NCI-H524 treated with DMSO at 0.1 percent for 48 hours (cell line): ENCODE measurements at regions not wholly inside any gene's neighbourhood (a gene's known extent, or its start where the extent isn't known, plus 50 kb on each side); places are given as distances from the start of the nearest gene placed in this dataset.
A peak's percentile ranks its signal among the peaks of the same experiment; 100 is the strongest.

Source experiments
- DNase-seq: peaks from one replicate; lab custom pipeline; 2025; lab: John Stamatoyannopoulos, UW

GRCh38 chr18:51582551-51582950 lies 385.1 kb upstream of the MEX3C start:
- DNase-seq, result no peak

- no peak for DNase-seq
These were observed 391.1 kb upstream of the MEX3C start for GRCh38 chr18:51588616-51589015.

GRCh38 chr18:51593931-51594330 lies 396.4 kb upstream of the MEX3C start:
- no peak for DNase-seq

DNA sequence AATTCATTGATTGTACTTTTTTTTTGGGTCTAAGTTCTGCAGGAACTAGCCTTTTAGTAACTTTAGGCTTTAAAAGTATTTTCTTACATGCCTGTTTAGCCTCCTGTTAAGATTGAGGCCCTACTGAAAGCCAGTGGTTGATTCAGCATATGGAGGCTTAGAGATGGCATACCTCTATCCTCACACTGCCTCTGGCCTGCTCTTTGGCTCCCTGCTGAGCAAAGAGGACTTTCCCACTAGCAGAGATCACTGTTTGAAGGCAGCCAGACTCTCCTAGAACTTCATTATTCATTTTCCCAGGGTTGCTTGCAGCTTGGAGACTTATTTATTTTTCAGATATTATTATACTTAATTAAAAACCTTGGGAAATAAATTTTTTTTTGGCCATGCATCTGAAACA lies 405.6 kb upstream of the MEX3C start:
- DNase-seq, result no peak

- peak; percentile 74 for DNase-seq
These were observed 406.1 kb upstream of the MEX3C start for GRCh38 chr18:51603551-51603950.

DNA sequence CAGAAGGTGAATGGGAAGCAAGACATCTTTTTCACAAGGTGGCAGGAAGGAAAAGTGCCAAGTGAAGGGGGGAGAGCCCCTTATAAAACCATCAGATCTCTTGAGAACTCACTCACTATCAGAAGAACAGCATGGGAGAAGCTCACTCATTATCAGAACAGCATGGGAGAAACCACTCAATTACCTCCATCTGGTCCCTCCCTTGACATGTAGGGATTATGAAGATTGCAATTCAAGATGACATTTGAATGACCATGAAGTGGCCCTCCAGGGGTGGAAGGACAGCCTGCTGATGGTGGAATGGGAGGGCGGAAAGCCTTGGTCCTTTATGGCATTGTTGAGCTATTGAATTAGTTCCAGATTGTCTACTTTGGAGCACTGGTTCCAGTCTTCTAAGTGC lies 413.0 kb upstream of the MEX3C start:
- DNase-seq, result peak; percentile 96

GRCh38 chr18:51611326-51611725 lies 413.8 kb upstream of the MEX3C start:
- DNase-seq, result no peak

GRCh38 chr18:51614033-51614432 lies 416.6 kb upstream of the MEX3C start:
- no peak for DNase-seq

GRCh38 chr18:51614967-51615571 lies 417.6 kb upstream of the MEX3C start:
- no peak for DNase-seq

- no peak for DNase-seq
These were observed 419.7 kb upstream of the MEX3C start for GRCh38 chr18:51617167-51617566.

- no peak for DNase-seq
These were observed 420.2 kb upstream of the MEX3C start for GRCh38 chr18:51617572-51618260.

DNA sequence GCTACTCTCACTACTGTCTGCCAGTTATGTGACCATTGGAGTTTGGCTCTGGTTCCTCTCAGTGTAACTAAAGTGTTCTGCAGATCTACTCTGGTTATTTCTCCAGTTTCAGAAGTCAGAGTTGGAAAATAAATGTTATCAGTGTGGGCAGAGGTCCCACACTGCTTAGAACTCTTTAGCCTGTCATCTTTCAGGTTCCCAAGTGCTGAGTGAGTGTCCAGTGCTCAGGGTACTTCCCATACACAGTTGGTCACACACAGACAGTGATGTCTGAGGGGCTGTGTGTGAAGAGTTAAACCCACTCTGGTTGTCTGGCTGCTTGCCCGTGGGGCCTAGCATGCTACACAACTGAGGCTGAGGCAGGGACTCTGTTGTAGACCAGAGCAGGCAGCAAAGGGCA lies 421.8 kb upstream of the MEX3C start:
- DNase-seq, result no peak

DNA sequence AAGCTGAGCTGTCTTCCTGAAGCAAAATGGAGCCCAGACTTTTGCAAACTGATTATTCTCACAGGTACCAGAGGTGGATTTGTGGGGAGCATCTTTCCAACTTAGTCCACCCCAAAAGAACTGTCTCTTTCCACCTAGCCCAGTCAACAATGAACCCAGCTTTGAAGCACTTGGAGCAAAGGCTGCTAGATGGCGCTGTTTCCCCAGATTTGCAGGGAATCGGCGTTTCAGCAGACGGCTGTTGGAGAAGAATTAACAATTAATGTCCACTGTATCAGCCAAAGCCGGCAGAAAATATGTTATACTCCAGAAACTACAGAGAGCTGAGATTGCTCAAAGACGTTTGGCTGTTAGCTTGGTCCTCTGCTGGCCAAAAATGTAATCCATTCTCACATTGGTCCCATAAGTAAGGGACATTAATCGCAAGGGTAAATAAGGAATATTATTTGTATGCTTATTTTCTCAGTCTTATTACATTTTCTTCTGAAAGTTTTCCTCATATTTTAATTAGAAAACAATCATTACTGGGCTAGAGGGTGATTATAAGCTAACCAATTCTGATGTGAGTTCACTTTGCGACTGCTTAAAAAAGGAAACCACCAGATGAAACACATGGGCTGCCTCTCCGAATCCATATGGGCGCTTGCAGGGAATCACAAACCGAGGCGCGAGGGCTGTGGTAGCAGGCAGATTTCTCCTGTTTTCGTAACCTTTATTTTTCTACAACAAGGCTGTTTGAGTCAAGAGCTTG lies 423.8 kb upstream of the MEX3C start:
- DNase-seq, result peak; percentile 81

DNA sequence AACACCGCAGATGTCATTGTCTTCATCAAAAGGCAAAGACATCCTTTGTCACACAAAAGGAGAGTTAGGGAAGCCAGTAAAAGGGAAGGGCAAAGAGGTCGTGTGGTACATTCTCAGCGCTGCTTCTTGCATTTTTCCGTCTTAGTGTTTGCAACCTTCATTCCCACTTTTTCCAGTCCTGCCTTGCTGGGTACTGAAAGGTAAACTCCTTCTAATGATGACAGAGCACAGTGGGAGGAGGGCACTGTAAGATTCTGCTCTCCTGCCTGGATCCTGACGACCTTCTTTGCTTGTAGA lies 424.3 kb upstream of the MEX3C start:
- DNase-seq, result no peak

DNA sequence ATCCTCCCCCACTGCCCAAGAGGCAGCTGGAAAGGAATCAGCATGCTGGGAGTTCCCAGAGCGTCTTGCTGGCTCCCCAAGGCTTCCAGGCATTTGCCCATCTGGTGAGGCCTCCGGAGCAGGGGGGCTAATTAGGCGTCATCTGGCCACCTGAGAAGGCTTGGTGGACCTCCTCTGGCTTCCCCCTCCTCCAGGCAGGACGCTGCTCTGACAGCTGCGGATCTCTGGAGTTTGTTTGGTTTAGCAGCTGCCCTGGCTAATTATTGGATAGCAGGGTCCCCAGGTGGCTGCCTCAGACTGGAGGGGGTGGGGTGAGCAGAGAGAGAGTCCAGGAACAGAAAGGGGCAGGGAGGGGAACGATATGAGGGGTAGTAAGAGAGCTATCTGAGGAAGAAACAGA lies 425.2 kb upstream of the MEX3C start:
- peak; percentile 85 for DNase-seq

- DNase-seq, result no peak
These were observed 426.2 kb upstream of the MEX3C start for GRCh38 chr18:51623653-51624052.

DNA sequence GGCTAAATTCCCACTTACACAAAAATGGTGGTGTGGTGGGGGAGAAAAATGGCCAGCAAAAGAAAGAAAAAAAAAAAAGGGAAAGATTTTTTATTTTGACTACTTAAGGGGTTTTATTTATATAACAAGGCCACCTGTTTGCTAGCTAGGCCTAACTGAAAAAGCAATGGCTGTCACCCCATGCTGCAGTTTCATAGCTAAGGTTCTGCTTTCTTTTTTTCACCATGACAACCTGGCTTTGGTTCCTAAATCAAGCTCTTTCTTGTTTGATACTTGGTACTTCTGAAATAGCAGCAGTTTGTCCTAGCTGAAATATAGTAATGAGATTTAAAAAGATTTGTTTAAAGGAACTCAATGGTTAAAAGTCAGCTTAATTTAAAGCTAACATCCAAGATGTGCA lies 433.2 kb upstream of the MEX3C start:
- DNase-seq, result no peak

DNA sequence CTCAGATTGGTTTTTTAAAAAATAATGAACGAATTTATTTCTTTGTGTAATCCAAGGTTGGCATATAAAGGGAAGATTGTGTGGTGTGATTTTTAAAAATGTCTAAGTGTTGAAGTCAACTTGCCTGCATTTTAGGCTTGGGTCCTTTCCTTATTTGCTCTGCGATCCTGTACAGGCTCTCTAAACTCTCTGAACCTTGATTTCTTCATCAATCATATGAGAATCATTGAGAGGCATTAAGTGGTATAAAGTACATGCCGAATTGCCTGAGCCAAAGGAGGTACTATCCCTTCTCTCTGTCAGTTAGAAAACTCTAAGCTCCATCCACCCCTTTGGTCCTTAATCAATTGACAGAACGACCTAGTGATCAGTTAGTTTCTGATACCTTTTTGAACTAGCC lies 440.4 kb upstream of the MEX3C start:
- no peak for DNase-seq

- no peak for DNase-seq
These were observed 442.1 kb upstream of the MEX3C start for GRCh38 chr18:51639541-51639940.

- peak; percentile 27 for DNase-seq
These were observed 446.0 kb upstream of the MEX3C start for GRCh38 chr18:51643483-51643882.

DNA sequence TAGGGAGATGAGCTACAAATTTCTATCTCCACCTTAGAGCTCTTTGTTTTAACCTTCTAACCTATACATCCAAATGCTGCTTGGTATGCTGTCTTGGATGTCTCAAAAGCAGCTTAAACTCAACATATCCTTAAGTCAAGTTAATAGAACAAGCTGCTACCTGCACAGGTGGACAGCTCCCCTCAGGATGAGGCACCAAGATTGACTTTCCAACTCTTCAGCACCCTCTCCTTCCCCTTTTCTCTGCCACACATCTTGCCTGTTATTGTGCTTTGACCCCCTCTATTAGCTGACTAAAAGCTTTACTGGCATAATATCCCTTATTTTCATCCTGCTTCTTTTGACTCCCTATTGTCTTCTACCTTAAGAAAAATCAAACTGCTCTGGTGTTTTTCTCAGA lies 448.1 kb upstream of the MEX3C start:
- no peak for DNase-seq

DNA sequence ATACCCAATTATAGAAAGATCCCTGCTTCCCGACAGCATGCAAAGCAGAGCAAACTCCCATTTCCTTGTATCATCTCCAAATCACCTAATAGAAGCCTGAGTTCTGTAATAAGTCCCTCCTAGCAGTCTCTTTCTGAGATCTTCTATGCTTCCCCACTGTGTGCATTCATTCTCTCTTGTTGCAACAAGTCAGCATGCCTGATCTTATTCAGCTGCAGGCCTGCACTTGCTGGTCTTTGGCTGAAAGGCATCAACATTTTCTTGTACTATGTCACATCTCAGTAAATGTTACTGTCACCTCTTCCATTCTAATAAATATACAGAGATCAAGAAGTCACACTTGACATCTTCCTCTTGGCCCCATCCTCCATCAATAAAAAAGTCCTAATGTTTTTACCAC lies 449.9 kb upstream of the MEX3C start:
- no peak for DNase-seq

DNA sequence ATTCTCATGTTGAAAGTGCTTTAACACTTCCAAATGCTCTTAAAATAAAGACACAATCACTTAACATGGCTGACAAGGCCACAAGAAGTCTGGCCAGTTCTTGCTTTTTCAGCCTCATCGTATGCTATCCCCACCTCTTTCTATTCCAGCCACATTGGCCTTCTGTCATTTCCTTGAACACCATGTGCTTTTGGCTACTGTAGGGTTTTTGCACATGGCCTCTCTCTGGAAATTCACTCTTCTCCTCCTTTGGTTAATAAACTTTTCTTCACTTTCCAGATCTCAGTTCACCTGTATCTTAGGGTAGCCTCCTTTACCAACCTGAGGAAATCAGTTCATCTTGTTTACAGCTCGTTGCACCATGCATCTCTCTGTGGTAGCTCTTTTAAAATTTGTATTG lies 450.5 kb upstream of the MEX3C start:
- DNase-seq, result no peak

- no peak for DNase-seq
These were observed 452.3 kb upstream of the MEX3C start for GRCh38 chr18:51649796-51650195.
